GM12878 (cell line): ENCODE measurements at regions not wholly inside any gene's neighbourhood (a gene's known extent, or its start where the extent isn't known, plus 50 kb on each side); places are given as distances from the start of the nearest gene placed in this dataset.

Experiments
- ATAC-seq: fragments of 200-7000 bp; cut with Tn5 transposase; 3 replicates; pipeline ENCODE4 v1.9.1; 2020; ENCODE audit warnings: mild to moderate bottlenecking, moderate library complexity
- BruUV-seq: library from RNA; stranded (reverse); fragments of 400-500 nt; replicated peaks from 2 replicates; lab custom pipeline; 2021; lab: Mats Ljungman, UMichigan
- CTCF ChIA-PET: fragments of 300-600 bp; sonication (Branson Sonifier 250); formaldehyde crosslinking; extraction: SDS; loops from one replicate; lab custom pipeline; 2021; ENCODE audit warnings: inconsistent platforms; lab: Yijun Ruan, JAX
- POLR2A ChIA-PET: fragments of 350-600 bp; formaldehyde crosslinking; extraction: SDS; loops from one replicate; lab custom pipeline; 2021; ENCODE audit warnings: inconsistent platforms; lab: Charles Lee
- RAD21 ChIA-PET: fragments of 300-600 bp; sonication (Branson Sonifier 250); formaldehyde crosslinking; loops from one replicate; lab custom pipeline; 2023; ENCODE audit warnings: antibody characterized with exemption; ENCODE audit not compliant: unreplicated experiment; lab: Charles Lee
- SMC1A ChIA-PET: fragments of 300-600 bp; sonication (Branson Sonifier 250); formaldehyde crosslinking; loops from one replicate; lab custom pipeline; 2023; ENCODE audit not compliant: unreplicated experiment, uncharacterized antibody; lab: Charles Lee
- DNase-seq: peaks from one replicate; pipeline ENCODE4 v3.0.0-alpha.2; 2011; ENCODE audit warnings: low read depth, low spot score
- FAIRE-seq: peaks from 3 replicates; lab custom pipeline; 2011; peaks lifted over from hg19 to GRCh38; lab: Jason Lieb, UNC
- H2AFZ ChIP-seq: 2 replicates; pipeline ENCODE4 v1.6.0; 2011; ENCODE audit warnings: low read depth, low read length, control low read depth; ENCODE audit not compliant: control insufficient read depth
- H3K27ac ChIP-seq: 2 replicates; pipeline ENCODE4 v1.5.1; 2011; ENCODE audit warnings: control low read depth; ENCODE audit not compliant: control insufficient read depth, insufficient read depth
- H3K27me3 ChIP-seq, 2 experiments: replicated peaks in 1 of 2; 2 replicates each; pipeline versions ENCODE4 v1.6.0 to v1.6.1; 2011; ENCODE audit warnings: low read length in 1 of 2; ENCODE audit not compliant: control insufficient read depth in 2 of 2, insufficient read depth in 2 of 2
- H3K36me3 ChIP-seq, 2 experiments: 2 replicates each; pipeline ENCODE4 v1.5.1; 2011; ENCODE audit warnings: low read length in 1 of 2; ENCODE audit not compliant: control insufficient read depth in 2 of 2, insufficient read depth in 2 of 2
- H3K4me1 ChIP-seq: 2 replicates; pipeline ENCODE4 v1.6.1; 2011; ENCODE audit warnings: mild to moderate bottlenecking, low read length, moderate library complexity, mixed read lengths; ENCODE audit not compliant: control insufficient read depth, insufficient read depth
- H3K4me2 ChIP-seq: 2 replicates; pipeline ENCODE4 v1.6.0; 2011; ENCODE audit warnings: control low read depth; ENCODE audit not compliant: control insufficient read depth, insufficient read depth
- H3K4me3 ChIP-seq: fragments of 200-600 bp; sonication (generic); 2 replicates; pipeline ENCODE4 v1.5.1; 2016
- H3K79me2 ChIP-seq: 2 replicates; pipeline ENCODE4 v1.6.0; 2011; ENCODE audit warnings: low read length; ENCODE audit not compliant: control insufficient read depth, insufficient read depth
- H3K9ac ChIP-seq: 2 replicates; pipeline ENCODE4 v1.8.0; 2011; ENCODE audit warnings: low read length, control low read depth, mixed read lengths; ENCODE audit not compliant: control insufficient read depth, insufficient read depth
- H3K9me3 ChIP-seq: replicated peaks from 3 replicates; pipeline ENCODE4 v1.5.1; 2011; ENCODE audit warnings: mild to moderate bottlenecking, low read length; ENCODE audit not compliant: control insufficient read depth, insufficient read depth
- H4K20me1 ChIP-seq: 2 replicates; pipeline ENCODE4 v1.6.0; 2011; ENCODE audit not compliant: control insufficient read depth, insufficient read depth
- IRF5 ChIP-seq: fragments of 450-650 bp; IDR thresholded peaks from 2 replicates; pipeline ENCODE4 v1.6.1; 2017; ENCODE audit warnings: borderline replicate concordance
- KLF5 ChIP-seq: fragments of 450-650 bp; IDR thresholded peaks from 2 replicates; pipeline ENCODE4 v1.6.1; 2014; ENCODE audit warnings: mild to moderate bottlenecking; ENCODE audit not compliant: partially characterized antibody
- SMC3 ChIP-seq: IDR thresholded peaks from 2 replicates; pipeline ENCODE4 v1.6.1; 2011; ENCODE audit warnings: low read length, improper control_type of control experiment, borderline replicate concordance
- YBX1 ChIP-seq: fragments of 450-650 bp; IDR thresholded peaks from 2 replicates; pipeline ENCODE4 v1.6.1; 2016; ENCODE audit warnings: antibody characterized with exemption
- ZNF207 ChIP-seq: fragments of 450-650 bp; IDR thresholded peaks from 2 replicates; pipeline ENCODE4 v1.6.1; 2014; ENCODE audit warnings: antibody characterized with exemption, mild to moderate bottlenecking, borderline replicate concordance
- in situ Hi-C: fragments of 300-500 bp; cut with MboI; formaldehyde crosslinking; loops from 9 replicates; pipeline ENCODE4 v1.14.3; 2018; ENCODE audit warnings: mixed read lengths
- intact Hi-C: fragments of 100-400 bp; cut with micrococcal nuclease; formaldehyde crosslinking; loops from one replicate; pipeline ENCODE4 v1.14.2; 2022; ENCODE audit not compliant: unreplicated experiment
- TF ChIP-seq, protein P1 (sequence below): IDR thresholded peaks from 2 replicates; pipeline ENCODE4 v1.6.1; 2012; ENCODE audit warnings: low read depth, low read length, improper control_type of control experiment
- TF ChIP-seq, protein P2 (sequence below): IDR thresholded peaks from 2 replicates; pipeline ENCODE4 v1.6.1; 2012; ENCODE audit warnings: low read depth, low read length, improper control_type of control experiment
- TF ChIP-seq, protein P3 (sequence below): fragments of 450-650 bp; IDR thresholded peaks from 2 replicates; pipeline ENCODE4 v1.6.1; 2016; ENCODE audit warnings: mild to moderate bottlenecking, moderate library complexity, borderline replicate concordance

- Histone ChIP-seq H3K79me2 (no peaks in the 10 kb centered on the region), H3K36me3 (no peaks in the 10 kb centered on the region), H3K27ac (no peak overlapping the region), H4K20me1 (no peaks in the 10 kb centered on the region), H3K27me3 (no peaks in the 10 kb centered on the region; a peak in 1 of 4 replicates), H3K9me3 (no peaks in the 10 kb centered on the region), H3K9ac (no peak overlapping the region), H2AFZ (no peak overlapping the region), H3K4me2 (no peak overlapping the region), H3K4me3 (no peak overlapping the region), H3K4me1 (no peaks in the 10 kb centered on the region)
- no peak for DNase-seq
- TF ChIP-seq ZNF207 (no peak), KLF5 (no peak), IRF5 (no peak), YBX1 (no peak), SMC3 (no peak)
- TF ChIP-seq, protein P1, sequence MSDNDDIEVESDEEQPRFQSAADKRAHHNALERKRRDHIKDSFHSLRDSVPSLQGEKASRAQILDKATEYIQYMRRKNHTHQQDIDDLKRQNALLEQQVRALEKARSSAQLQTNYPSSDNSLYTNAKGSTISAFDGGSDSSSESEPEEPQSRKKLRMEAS = no peak
- TF ChIP-seq, protein P2, sequence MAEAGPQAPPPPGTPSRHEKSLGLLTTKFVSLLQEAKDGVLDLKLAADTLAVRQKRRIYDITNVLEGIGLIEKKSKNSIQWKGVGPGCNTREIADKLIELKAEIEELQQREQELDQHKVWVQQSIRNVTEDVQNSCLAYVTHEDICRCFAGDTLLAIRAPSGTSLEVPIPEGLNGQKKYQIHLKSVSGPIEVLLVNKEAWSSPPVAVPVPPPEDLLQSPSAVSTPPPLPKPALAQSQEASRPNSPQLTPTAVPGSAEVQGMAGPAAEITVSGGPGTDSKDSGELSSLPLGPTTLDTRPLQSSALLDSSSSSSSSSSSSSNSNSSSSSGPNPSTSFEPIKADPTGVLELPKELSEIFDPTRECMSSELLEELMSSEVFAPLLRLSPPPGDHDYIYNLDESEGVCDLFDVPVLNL = no peak
- TF ChIP-seq, protein P3, sequence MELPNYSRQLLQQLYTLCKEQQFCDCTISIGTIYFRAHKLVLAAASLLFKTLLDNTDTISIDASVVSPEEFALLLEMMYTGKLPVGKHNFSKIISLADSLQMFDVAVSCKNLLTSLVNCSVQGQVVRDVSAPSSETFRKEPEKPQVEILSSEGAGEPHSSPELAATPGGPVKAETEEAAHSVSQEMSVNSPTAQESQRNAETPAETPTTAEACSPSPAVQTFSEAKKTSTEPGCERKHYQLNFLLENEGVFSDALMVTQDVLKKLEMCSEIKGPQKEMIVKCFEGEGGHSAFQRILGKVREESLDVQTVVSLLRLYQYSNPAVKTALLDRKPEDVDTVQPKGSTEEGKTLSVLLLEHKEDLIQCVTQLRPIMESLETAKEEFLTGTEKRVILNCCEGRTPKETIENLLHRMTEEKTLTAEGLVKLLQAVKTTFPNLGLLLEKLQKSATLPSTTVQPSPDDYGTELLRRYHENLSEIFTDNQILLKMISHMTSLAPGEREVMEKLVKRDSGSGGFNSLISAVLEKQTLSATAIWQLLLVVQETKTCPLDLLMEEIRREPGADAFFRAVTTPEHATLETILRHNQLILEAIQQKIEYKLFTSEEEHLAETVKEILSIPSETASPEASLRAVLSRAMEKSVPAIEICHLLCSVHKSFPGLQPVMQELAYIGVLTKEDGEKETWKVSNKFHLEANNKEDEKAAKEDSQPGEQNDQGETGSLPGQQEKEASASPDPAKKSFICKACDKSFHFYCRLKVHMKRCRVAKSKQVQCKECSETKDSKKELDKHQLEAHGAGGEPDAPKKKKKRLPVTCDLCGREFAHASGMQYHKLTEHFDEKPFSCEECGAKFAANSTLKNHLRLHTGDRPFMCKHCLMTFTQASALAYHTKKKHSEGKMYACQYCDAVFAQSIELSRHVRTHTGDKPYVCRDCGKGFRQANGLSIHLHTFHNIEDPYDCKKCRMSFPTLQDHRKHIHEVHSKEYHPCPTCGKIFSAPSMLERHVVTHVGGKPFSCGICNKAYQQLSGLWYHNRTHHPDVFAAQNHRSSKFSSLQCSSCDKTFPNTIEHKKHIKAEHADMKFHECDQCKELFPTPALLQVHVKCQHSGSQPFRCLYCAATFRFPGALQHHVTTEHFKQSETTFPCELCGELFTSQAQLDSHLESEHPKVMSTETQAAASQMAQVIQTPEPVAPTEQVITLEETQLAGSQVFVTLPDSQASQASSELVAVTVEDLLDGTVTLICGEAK = no peak
- no TSS peak for BruUV-seq
- intact Hi-C loops (loop anchor here (10.0 kb wide), 1 partner anchor 1210 kb away; no protein-coding TSS in a partner anchor), in situ Hi-C loops (loop anchor here (10.0 kb wide), 1 partner anchor 350 kb away; no protein-coding TSS in a partner anchor)
- ATAC-seq = no peak
- no peak for FAIRE-seq
- ChIA-PET POLR2A (no interaction called here), RAD21 (no interaction called here), CTCF (interaction anchor here (1.1 kb wide), 1 partner anchor 127 kb away, joined by 3 read pairs; no protein-coding TSS in a partner anchor), SMC1A (no interaction called here)
These were observed 313.5 kb downstream of the RPRM start for GRCh38 chr2:153165021-153165420.
